ENCODE measurements at regions not wholly inside any gene's neighbourhood (a gene's known extent, or its start where the extent isn't known, plus 50 kb on each side); places are given as distances from the start of the nearest gene placed in this dataset.

DNA sequence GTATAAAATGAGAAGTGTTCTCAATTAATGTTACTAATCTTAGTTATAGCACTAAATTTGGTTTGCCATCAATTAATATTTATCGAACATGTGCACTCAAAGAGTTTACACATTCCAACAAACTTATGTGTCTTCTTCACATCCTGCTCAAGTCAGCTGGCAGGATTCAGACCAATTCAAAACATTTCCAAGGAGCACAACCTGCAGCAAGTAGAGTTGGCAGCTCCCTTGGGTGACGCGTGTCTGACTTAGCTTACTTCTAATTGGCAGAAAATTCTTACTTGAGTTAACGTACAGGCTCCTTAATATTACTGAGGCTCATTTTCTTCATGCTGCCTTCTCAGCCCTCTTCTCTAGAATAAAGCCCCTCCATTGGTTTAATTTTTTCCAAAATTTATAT is 110.4 kb upstream of the PFN2 start:
- DNase-seq = no peak

DNA sequence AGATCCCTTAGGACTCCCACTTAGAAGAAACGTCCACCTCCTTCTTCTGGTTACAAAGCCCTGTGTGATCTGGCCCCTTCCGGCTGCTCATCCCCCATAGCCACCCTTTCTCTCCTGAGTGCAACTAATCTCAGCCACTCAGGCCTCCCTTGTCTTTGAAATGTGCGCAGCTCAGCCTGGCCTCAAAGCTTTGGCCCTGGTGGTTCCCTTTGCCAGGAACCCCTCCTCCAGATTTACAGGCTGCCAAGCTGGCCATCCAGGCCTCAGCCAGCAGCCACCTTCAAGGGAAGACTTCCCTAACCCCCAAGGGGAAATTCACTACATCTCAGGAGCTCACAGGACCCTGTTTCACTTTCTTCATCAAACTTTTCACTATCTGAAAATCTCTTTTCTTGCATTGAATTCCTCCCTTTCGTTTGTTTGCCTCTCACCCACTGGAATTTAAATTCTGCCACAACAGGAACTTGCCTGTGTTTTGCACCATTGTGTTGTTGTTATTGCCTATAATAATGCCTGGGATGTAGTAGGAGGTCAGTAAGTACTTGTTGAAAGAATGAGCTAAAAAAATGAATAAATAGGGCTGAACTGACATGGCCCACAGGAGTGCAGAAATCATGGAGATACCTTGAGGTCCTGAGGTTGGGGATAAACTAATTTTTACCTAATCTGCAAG is 109.5 kb upstream of the PFN2 start:
- no peak for DNase-seq

DNA sequence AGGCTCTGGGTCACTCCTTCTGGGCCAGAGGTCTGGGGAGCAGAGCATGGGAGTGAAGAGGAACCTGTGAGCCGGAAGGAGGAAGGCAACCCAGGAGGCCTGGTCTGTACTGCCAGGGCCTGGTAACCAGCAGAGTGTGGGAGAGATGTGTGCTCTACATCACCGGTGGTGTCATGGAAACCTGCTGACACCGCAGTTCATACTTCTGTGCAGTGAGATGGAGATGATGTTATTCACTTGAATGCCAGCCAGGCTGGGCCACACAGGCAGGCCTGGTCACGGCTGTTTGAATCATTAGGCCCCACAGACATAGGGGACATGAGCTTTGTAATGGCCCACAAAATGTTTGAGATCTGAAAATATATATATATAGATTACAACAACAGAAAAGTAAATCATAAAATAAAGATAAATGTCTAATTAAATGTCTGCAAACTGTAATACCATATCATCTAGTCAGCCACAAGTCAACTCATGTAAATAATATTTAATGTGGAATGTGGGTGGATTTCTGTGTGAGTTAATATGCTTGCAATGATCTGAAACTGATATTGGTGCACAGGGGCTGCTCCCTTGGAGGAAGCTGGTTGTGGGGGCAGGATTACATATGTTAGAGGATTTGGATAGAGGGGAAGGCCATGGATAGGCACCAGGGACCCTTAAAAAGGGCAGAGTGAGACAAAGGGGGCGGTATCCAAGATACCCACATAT is 108.5 kb upstream of the PFN2 start:
- DNase-seq = no peak

DNA sequence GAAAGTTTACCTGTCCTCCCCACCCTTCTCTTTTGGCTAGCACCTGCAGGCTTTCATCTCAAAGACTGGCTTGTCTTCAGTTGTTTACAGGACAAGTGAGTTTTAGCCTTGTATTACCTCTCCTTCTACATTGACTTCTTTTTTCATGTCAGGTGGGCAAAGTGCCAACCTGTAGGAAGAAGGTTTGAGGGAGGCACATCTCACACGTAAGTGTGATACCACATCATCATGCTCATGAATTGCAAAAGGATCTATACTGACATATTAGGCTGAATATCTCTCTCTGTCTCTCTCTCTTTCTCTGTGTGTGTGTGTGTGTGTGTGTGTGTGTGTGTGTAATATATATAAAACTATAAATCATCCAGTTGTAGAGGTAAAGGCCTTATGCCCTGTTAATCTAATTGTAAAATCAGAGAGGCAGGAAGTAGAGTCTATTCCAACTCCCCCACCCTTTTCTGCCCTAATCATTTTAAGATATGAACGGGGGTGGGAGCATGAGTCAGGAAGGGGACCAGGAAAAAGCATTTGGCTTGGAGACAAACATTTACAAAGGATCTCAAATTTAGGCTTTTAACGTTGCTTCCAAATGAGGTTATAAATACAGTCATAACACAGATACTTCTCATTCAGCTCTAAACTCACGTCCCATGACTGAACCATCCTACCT is 107.0 kb upstream of the PFN2 start:
- DNase-seq = no peak

DNA sequence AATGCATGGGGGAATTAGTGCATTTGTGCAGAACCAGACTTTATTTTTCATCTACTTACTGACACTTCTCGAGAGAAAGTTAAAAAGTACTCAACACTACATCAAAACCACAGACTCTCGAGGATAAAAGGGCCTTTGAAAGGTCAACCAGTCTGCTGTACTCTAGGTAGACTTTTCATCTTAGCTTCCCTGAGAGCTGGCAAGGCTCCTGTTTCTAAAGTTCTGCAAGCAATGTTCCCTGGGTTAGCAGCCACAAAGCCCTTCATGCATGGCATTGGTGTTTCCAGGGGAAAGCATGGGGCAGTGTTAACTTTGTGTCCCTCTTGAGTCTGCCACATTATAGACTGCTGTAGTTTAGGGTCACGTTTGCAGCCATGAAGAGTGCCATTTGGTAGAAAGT is 106.4 kb upstream of the PFN2 start:
- DNase-seq = no peak

DNA sequence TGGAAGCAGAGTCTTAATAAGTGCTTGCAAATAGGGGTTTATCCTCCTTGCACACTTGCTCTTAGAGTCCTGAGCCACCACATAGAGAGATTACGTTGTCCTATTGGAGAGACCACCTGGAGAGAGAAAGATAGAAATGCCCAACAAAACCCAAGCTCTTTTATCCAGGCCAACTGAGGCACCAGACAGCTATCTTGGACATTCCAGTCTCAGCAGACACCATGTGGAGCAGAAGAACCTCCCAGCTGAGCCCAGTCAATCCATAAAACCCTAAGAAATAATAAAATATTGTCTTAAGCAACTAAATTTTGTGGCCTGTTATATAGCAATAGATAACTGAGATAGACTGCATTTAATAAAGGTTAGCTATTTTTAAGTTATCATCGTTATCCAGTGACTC is 105.7 kb upstream of the PFN2 start:
- no peak for DNase-seq

DNA sequence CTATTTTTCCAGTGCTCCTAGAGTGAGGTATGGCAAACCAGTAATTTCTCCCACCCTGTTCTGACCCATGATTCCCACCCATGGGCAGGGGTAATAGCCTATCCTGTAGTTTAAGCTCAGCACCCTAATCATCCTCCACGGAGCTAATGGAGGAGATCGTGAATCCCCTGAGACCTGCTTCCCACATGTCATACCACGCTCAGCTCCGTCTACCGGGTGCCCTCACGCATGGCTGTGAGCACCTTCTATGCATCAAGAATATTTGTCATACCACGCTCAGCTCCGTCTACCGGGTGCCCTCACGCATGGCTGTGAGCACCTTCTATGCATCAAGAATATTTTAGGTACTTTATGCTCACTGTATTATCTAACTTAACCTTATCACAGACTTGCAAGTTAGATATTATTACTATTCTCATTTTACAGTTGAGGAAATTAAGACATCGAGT is 104.7 kb upstream of the PFN2 start:
- no peak for DNase-seq

DNA sequence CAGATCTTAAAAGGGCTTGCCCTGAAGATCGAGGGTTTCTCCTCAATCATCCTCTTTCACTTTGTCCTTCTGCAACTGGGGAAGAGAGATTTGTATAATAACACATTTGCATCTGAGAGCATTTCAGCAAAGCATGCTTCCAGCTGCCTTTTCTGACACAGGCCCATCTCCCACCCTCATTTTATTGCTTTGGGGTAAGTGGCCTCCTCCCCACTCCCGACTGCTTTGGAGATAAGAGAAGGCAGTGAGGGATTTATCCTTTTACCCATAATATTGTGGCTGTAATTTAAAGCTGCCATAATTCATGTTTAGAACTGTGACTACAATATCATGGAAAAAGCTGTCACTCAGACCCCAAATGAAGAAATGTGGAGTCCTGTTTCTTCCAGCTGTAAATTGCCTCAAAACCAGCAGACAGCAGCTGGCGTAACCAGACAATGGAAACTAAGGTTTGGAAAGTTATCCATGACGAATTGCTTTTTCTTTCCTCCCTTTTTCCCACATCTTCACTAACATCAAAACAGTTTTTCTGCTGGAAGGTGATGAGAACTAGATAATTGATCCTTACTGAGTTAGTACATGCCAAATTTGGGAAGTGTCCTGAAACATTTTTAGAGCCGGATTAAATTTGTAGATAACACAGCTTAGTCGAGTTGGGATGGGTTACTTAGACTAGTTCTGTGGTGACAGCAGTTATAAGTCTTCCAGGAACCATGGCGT is 104.2 kb upstream of the PFN2 start:
- DNase-seq = no peak

DNA sequence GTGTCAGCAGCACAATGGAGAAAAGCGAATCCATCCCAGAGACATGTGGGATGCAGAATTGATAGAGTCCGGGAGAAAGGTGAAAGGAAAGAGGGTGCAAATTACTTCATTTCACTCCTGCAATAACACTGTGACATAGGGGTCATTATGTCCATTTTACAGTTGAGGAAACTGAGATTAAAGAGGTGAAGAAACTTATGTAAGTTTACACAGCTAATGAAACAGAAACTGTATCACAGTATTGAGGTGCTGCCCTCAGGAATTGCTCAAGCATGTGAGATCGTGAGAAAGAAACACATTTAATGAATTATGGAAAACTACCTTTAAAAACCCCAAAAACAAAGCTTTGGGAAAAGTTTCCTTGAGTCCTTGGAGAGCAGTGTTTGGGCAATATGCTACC is 103.6 kb upstream of the PFN2 start:
- DNase-seq = no peak

DNA sequence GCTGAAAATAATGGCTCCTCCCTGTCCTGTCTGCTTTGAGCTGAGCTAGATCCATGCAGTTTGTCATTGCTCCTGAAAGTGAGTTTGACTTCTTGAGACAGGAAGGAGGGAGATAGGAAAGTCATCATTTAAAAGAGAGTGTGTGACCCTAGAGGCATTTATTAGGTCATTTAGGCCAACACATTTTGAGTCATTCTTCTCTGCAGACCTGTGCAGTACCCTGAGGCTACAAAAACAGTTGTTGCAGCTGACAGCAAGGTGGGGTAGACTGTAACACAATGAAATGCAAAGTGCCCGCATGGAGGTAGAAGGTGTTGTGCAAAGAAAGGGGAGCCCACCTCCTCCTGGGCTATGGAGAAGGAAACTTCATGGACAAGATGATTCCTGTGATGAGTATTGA is 102.8 kb upstream of the PFN2 start:
- no peak for DNase-seq

DNA sequence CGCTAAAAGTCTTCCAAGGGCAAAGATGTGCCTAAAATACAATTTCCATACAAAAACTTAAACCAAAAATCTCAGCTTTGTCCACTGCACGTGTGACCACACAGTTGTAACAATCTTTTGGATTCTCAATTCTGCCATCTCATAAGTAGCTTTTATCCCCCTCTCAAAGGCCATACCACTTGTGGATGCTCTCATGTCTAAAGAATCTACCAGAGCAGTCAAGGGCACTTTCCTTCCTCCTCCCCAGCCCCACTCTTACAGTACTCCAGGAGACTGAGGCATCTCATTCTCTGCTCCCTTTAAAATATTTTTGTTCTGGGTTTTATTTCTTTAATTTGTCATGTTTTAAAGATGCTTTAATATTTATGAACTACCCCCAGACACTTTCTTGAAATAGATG is 102.3 kb upstream of the PFN2 start:
- no peak for DNase-seq

DNA sequence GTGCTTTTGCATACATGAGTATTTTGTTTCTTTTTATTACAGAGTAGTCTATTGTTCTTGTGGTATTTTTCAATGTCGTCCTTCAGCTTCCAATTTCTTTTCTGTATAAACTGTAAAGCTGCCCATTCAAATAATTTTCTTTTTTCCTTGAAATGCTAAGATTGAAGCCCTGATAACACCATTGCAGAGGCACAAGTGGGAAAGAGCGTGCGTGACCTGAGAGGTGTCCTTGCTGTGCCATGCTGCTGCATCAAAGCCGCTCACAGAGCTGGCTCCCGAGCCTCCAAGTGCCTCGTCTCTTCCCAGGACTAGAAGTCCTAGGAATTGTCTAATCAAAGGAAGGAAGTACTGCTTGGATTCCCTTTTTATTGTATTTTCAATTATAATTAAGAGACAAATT is 101.9 kb upstream of the PFN2 start:
- no peak for DNase-seq

DNA sequence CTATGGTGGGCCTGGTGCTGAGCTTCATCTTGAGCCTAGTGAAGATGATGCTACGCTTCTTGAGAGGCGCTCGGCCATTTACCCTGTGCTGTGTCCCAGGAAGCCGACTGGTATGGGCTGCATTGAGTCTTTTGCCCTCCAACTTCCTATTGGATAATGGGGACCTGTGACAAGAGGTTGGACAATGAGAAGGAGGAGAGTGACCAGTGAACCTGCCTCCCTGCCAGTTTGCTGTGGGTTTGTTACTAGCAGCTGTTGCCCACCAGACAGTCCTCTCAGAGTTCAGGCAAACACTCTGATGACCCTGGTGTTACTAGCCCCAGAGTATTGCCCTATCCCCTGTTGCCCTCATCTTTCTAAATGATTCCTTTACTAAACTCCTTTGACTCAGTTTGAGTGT is 99.6 kb upstream of the PFN2 start:
- DNase-seq = no peak

DNA sequence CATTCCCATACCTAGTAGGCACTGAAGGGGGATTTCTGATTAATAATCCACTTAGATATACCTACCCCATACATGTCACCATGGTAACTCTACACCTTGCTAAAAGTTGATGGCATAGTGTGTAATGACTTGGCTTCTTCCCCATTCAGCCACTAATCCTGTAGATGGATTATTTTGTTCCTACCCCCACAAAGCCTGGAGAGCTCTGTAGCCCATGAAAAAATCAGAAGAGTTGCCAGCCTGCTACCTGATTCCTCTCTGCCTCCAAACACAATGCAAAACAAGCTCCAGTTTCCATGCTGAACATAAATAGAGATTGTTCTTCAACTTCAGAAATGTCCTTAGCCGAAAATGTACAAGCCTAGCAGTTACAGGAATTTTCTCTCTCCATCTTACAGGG is 98.9 kb upstream of the PFN2 start:
- DNase-seq = no peak

DNA sequence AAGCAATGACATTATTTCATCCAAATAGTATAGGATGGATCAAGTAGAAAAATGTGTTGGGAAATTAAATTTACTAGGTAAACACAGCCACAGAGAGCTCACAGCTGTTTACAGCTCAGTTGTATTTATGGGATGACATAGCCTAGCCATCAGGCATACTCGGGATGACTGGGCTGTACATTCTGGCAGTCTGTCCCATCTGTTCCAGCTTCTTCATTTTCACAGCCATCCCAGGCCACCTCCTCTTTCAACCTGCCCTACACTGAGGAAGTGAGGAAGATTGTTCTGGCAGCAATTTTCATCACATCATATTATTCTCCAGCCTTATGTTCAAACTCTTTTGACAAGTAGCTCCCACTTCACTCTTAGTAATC is 98.4 kb upstream of the PFN2 start:
- no peak for DNase-seq

DNA sequence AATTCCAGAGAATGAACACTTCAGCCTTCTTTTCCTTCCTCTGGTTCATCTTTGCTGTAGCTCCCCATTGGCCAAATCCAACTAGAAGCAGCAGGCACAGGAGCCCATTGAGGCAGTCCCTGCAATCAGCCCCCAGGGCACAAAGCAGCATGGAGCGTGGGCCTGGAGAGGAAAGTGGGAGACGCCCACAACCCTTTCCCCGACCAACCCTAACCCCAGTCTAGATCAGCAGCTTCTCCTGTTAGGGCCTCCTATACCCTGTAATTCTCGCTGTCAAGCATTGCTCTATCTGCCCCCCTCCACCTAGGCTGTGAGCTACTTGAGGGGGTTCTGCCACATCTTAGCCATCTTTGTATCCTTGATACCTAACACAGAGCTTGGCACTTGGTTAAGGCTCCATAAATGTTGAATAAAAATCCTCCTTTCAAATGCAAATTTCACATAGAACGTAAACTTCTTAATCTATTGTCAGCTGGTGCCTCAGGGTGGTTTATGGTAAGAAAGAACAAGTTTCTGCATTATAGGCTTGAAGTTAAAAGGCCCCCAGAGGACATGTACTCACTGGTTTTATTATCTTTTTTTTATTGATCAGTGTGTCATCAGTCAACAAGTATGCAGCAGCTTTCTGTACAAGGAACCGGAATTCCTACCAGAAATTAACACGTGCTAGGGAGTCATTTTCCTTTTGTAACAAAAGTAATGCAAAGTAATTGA is 97.9 kb upstream of the PFN2 start:
- no peak for DNase-seq

DNA sequence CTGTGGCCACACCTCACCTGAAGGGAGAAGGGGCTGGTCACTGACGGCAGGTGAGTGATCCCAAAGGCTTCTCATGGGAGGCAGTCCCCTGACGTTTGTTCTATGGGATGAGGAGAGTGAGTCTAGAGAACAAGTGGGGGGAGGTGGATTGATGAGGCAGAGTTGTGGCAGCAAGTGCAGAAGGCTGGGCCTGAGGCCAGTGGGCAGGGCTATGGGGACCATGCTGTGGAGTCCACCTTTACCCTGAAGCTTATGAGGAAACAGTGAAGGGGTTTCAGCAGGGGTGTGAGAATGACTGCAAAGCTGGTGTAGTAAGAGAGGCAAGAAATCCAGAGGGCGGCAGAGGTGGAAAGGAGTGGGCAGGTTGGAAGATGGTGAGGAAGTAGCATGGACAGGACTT is 96.9 kb upstream of the PFN2 start:
- no peak for DNase-seq

DNA sequence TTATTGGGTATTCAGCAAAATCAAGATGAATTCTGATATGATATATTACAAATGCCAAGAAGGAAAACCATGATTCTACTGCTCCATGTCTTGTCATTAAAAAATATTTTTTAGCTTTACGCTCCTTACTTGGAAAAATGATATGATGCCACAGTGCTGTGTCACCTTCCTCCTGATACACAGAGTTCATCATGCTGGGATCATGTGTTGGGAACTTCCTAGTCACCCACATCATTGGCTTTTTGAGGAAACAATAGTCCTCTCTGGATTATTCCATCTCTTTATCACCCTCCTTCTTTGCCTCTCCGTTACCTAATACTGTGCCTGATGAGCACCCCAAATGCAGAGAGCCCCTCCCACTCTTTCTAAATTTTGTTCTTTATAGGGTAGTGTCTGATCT is 94.3 kb upstream of the PFN2 start:
- no peak for DNase-seq

DNA sequence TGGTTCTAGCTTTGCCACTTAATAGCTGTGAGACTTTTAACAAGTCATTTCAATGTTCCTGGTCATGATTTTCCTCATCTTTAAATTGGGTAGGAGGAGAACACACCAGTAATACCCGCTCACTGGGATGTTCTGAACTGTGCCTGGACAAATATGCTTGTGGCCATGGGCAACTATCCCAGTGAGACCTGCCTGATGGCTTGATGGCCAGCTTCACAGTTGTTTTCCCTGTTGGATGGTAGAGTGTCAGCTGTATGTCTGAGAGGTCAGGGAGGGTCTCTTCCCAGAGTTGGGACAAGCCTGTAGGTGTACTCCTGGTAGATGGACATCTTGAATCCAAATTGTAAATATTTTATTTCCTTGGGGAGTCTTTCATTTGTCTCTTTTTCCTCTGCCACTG is 92.5 kb upstream of the PFN2 start:
- no peak for DNase-seq

DNA sequence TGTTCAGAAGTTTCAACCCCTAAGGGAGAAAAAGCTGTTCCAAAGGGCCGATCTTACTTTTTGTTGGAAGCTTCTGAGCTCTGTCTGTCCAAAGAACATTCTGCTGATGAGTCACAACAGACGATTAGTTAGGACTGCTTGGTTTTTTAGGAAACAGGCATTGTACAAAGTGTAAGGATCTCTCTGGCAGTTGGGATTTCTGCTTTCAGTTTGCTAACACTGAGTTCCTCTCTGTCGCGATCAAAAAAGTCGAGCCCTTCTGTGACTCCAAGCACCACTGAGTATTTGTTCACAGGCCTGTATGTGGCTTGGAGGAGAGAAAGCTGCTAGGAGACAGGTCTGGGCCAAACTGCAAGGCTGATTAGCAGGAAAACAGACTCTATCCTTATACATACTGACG is 91.8 kb upstream of the PFN2 start:
- no peak for DNase-seq

DNA sequence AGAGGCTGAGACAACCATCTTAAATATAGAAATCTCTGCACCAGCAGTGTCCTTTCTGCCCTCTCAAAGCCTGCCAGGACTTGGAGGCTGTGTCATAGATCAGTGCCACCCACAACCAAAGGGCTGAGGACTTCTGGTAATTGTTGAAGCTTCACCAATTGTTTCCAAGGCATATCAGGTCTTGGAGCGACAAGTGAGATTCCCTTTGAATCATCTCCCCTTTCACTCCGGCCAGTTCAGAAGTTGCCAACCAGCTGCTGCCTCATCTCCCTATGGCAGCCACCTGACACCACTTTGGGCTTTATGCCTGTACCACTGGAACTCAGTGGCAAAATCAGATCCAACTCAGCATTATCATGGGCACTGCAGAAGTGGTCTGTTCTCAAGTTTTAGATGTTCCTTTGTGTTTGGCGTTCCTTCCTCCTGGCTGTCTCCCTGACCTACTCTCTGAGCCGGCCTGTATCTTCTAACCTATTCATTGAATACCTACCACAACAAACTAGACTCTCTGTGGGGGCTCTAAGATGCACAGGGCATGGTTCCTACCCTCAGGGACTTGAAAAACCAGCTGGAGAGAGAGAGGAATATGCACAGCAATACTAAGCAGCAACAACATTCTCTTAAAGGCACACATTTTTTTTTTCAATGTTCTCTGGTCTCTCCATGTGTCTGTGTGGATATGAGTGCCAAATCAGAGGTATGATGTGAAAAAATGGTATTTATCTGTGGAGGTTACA is 90.8 kb upstream of the PFN2 start:
- DNase-seq = no peak

DNA sequence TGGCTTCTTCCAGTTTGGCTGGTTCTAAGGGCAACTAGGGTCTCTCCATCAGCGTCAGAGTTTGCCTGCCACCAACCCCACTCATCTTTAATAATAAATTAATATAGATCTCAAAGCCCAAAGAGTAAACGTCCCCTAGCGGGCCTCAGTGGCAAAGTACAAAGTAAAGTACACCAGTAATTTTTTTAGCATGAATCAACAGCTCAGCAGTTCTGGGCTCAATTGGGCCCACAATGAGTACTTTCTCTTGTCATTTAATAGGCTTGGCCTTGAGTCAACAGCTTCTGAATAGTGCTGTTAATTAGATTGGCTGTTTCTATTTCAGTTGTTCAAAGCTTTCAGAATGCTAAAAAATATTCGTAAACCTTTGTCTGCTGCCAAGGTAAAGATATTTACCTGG is 89.0 kb upstream of the PFN2 start:
- DNase-seq = no peak
